GM23338 (cell line): ENCODE measurements at regions not wholly inside any gene's neighbourhood (a gene's known extent, or its start where the extent isn't known, plus 50 kb on each side); places are given as distances from the start of the nearest gene placed in this dataset.

Experiments used
- ATAC-seq: fragments of 200-7000 bp; cut with Tn5 transposase; 3 replicates; pipeline ENCODE4 v1.9.1; 2020
- DNase-seq: peaks from one replicate; pipeline ENCODE4 v3.0.0-alpha.2; 2015; ENCODE audit warnings: low spot score
- H2AFZ ChIP-seq: fragments of 200-600 bp; sonication (generic); 2 replicates; pipeline ENCODE4 v1.8.0; 2016; ENCODE audit warnings: antibody characterized with exemption, mild to moderate bottlenecking, moderate library complexity
- H3F3A ChIP-seq: fragments of 200-600 bp; sonication (generic); replicated peaks from 2 replicates; pipeline ENCODE4 v1.8.0; 2017; ENCODE audit warnings: antibody characterized with exemption, mixed run types, low read depth
- H3K27ac ChIP-seq: fragments of 200-600 bp; sonication (generic); 2 replicates; pipeline ENCODE4 v1.6.1; 2016; ENCODE audit warnings: low read depth
- H3K27me3 ChIP-seq: fragments of 200-600 bp; sonication (generic); 2 replicates; pipeline ENCODE4 v1.8.0; 2016; ENCODE audit warnings: mild to moderate bottlenecking, mixed run types, moderate library complexity; ENCODE audit not compliant: insufficient read depth
- H3K36me3 ChIP-seq: fragments of 200-600 bp; sonication (generic); 2 replicates; pipeline ENCODE4 v1.8.0; 2016; ENCODE audit warnings: mild to moderate bottlenecking; ENCODE audit not compliant: insufficient read depth
- H3K4me1 ChIP-seq: fragments of 200-600 bp; sonication (generic); 2 replicates; pipeline ENCODE4 v1.8.0; 2016; ENCODE audit warnings: mild to moderate bottlenecking, moderate library complexity; ENCODE audit not compliant: insufficient read depth
- H3K4me2 ChIP-seq: fragments of 200-600 bp; sonication (generic); 2 replicates; pipeline ENCODE4 v1.7.1; 2017; ENCODE audit warnings: mixed run types
- H3K4me3 ChIP-seq: fragments of 200-600 bp; sonication (generic); 2 replicates; pipeline ENCODE4 v1.6.1; 2016; ENCODE audit warnings: mixed run types
- H3K79me2 ChIP-seq: fragments of 200-600 bp; sonication (generic); replicated peaks from 2 replicates; pipeline ENCODE4 v1.8.0; 2017; ENCODE audit warnings: mild to moderate bottlenecking; ENCODE audit not compliant: insufficient read depth
- H3K9me2 ChIP-seq: fragments of 200-600 bp; sonication (generic); 2 replicates; pipeline ENCODE4 v1.8.0; 2017; ENCODE audit not compliant: insufficient read depth
- H4K20me1 ChIP-seq: fragments of 200-600 bp; sonication (generic); replicated peaks from 2 replicates; pipeline ENCODE4 v1.8.0; 2017; ENCODE audit warnings: mild to moderate bottlenecking; ENCODE audit not compliant: insufficient read depth
- H3K27ac Mint-ChIP-seq: 2 replicates; pipeline ENCODE4 v1.8.0; 2020; ENCODE audit warnings: inconsistent platforms, mild to moderate bottlenecking, moderate library complexity, mixed read lengths
- H3K27me3 Mint-ChIP-seq: 3 replicates; pipeline ENCODE4 v1.8.0; 2022; ENCODE audit warnings: low read depth, mild to moderate bottlenecking, moderate library complexity, mixed read lengths, inconsistent platforms; ENCODE audit not compliant: insufficient read depth, poor library complexity
- H3K36me3 Mint-ChIP-seq: 3 replicates; pipeline ENCODE4 v1.8.0; 2021; ENCODE audit warnings: low read depth, mild to moderate bottlenecking, inconsistent platforms, moderate library complexity, mixed read lengths
- H3K4me1 Mint-ChIP-seq: 3 replicates; pipeline ENCODE4 v1.8.0; 2020; ENCODE audit warnings: mild to moderate bottlenecking, inconsistent platforms, mixed read lengths
- H3K4me3 Mint-ChIP-seq: 3 replicates; pipeline ENCODE4 v1.8.0; 2021; ENCODE audit warnings: moderate library complexity, mild to moderate bottlenecking, inconsistent platforms, mixed read lengths
- H3K9me3 Mint-ChIP-seq: 3 replicates; pipeline ENCODE4 v1.8.0; 2020; ENCODE audit warnings: moderate library complexity, mild to moderate bottlenecking, inconsistent platforms, mixed read lengths
- CREB1 ChIP-seq: fragments of 250-450 bp; sonication (Bioruptor Pico); IDR thresholded peaks from 2 replicates; pipeline ENCODE4 v1.5.0; 2020; ENCODE audit warnings: low read depth, mild to moderate bottlenecking, moderate library complexity
- EZH2 ChIP-seq: fragments of 200-600 bp; sonication (generic); IDR thresholded peaks from one replicate; pipeline ENCODE4 v1.8.0; 2017; ENCODE audit warnings: antibody characterized with exemption, mild to moderate bottlenecking, low read depth; ENCODE audit not compliant: unreplicated experiment
- EZH2phosphoT487 ChIP-seq: fragments of 200-600 bp; sonication (generic); IDR thresholded peaks from one replicate; pipeline ENCODE4 v1.8.1; 2018; ENCODE audit warnings: antibody characterized with exemption; ENCODE audit not compliant: unreplicated experiment
- JUNB ChIP-seq: IDR thresholded peaks from one replicate; pipeline ENCODE4 v1.6.1; 2016; ENCODE audit warnings: antibody characterized with exemption; ENCODE audit not compliant: unreplicated experiment
- NANOG ChIP-seq: IDR thresholded peaks from 2 replicates; pipeline ENCODE4 v1.6.1; 2016; ENCODE audit warnings: antibody characterized with exemption, borderline replicate concordance
- POLR2AphosphoS5 ChIP-seq: IDR thresholded peaks from 2 replicates; pipeline ENCODE4 v1.6.1; 2016; ENCODE audit warnings: antibody characterized with exemption, low read depth
- REST ChIP-seq: IDR thresholded peaks from one replicate; pipeline ENCODE4 v1.6.1; 2018; ENCODE audit warnings: antibody characterized with exemption; ENCODE audit not compliant: unreplicated experiment
- STAT1 ChIP-seq: IDR thresholded peaks from one replicate; pipeline ENCODE4 v1.6.1; 2016; ENCODE audit warnings: antibody characterized with exemption; ENCODE audit not compliant: unreplicated experiment
- ZNF114 ChIP-seq: fragments of 250-450 bp; sonication (Bioruptor Pico); IDR thresholded peaks from 2 replicates; pipeline ENCODE4 v1.5.0; 2020; ENCODE audit warnings: mild to moderate bottlenecking, moderate library complexity
- ZNF331 ChIP-seq: fragments of 250-450 bp; sonication (Bioruptor Pico); IDR thresholded peaks from 2 replicates; pipeline ENCODE4 v1.5.0; 2020; ENCODE audit warnings: low read depth, mild to moderate bottlenecking, moderate library complexity
- TF ChIP-seq, protein P1 (sequence below), 2 experiments: fragments of 200-600 bp in 1 of 2; sonication (generic) in 1 of 2; conservative IDR thresholded peaks; 2 replicates each; pipeline versions ENCODE4 v1.5.1 to v1.6.1; 2016 to 2017; ENCODE audit warnings: antibody characterized with exemption in 2 of 2, low read depth in 2 of 2, mild to moderate bottlenecking in 2 of 2, moderate library complexity in 1 of 2
- TF ChIP-seq, protein P2 (sequence below): IDR thresholded peaks from 2 replicates; pipeline ENCODE4 v1.6.1; 2016; ENCODE audit warnings: antibody characterized with exemption
- TF ChIP-seq, protein P3 (sequence below): fragments of 250-450 bp; sonication (Bioruptor Pico); IDR thresholded peaks from 2 replicates; pipeline ENCODE4 v1.5.0; 2020; ENCODE audit warnings: mild to moderate bottlenecking, moderate library complexity

DNA sequence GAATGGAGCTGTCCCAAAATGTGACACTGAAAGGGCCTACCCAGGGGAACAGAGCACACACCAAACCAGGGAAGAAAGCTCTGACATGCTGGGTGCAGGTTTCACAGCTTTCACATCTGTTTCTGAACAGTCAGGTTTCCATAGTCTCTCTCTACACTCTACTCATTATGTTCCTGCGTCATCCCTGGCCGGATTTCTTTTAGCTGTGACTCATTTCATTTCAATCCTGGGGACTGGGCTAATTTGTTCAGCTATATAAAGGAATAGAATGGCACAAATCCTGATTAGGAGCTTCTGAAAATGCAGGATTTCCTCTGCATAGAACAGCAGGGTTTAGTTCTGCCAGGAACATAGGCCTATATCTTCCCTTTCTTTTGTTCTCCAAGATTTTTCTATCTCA, 649.8 kb downstream of the RPS29 start:
- H3K27ac ChIP-seq = no peak overlapping the region
- H3K4me3 Mint-ChIP-seq = no peak overlapping the region
- no peak overlapping the region for H3K27ac Mint-ChIP-seq
- no peak overlapping the region for H3K4me3 ChIP-seq
- H3F3A ChIP-seq = no peaks in the 10 kb centered on the region
- H3K9me2 ChIP-seq = 0 out of 2 replicates have a peak, but pooled peaks cover 2% of the 10 kb centered on the region
- DNase-seq = no peak
- no peaks in the 10 kb centered on the region for H3K4me1 ChIP-seq
- no peaks in the 10 kb centered on the region for H4K20me1 ChIP-seq
- ATAC-seq = no peak
- H3K4me1 Mint-ChIP-seq = no peaks in the 10 kb centered on the region
- TF ChIP-seq POLR2AphosphoS5 = no peak
- TF ChIP-seq ZNF331 = no peak
- no peak for TF ChIP-seq EZH2
- no peak for TF ChIP-seq JUNB
- TF ChIP-seq, protein P1, sequence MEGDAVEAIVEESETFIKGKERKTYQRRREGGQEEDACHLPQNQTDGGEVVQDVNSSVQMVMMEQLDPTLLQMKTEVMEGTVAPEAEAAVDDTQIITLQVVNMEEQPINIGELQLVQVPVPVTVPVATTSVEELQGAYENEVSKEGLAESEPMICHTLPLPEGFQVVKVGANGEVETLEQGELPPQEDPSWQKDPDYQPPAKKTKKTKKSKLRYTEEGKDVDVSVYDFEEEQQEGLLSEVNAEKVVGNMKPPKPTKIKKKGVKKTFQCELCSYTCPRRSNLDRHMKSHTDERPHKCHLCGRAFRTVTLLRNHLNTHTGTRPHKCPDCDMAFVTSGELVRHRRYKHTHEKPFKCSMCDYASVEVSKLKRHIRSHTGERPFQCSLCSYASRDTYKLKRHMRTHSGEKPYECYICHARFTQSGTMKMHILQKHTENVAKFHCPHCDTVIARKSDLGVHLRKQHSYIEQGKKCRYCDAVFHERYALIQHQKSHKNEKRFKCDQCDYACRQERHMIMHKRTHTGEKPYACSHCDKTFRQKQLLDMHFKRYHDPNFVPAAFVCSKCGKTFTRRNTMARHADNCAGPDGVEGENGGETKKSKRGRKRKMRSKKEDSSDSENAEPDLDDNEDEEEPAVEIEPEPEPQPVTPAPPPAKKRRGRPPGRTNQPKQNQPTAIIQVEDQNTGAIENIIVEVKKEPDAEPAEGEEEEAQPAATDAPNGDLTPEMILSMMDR (conservative IDR thresholded peaks at IDR 0.05; ENCODE audit: low read depth in 2 of 2) = no peak
- TF ChIP-seq NANOG = no peak
- no peak for TF ChIP-seq EZH2phosphoT487
- no peak for TF ChIP-seq CREB1 (CRISPR knock-in tag)
- no peak for TF ChIP-seq ZNF114 (CRISPR knock-in tag)
- TF ChIP-seq STAT1 = no peak
- no peak for TF ChIP-seq REST
- TF ChIP-seq, protein P2, sequence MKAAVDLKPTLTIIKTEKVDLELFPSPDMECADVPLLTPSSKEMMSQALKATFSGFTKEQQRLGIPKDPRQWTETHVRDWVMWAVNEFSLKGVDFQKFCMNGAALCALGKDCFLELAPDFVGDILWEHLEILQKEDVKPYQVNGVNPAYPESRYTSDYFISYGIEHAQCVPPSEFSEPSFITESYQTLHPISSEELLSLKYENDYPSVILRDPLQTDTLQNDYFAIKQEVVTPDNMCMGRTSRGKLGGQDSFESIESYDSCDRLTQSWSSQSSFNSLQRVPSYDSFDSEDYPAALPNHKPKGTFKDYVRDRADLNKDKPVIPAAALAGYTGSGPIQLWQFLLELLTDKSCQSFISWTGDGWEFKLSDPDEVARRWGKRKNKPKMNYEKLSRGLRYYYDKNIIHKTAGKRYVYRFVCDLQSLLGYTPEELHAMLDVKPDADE = no peak
- TF ChIP-seq, protein P3, sequence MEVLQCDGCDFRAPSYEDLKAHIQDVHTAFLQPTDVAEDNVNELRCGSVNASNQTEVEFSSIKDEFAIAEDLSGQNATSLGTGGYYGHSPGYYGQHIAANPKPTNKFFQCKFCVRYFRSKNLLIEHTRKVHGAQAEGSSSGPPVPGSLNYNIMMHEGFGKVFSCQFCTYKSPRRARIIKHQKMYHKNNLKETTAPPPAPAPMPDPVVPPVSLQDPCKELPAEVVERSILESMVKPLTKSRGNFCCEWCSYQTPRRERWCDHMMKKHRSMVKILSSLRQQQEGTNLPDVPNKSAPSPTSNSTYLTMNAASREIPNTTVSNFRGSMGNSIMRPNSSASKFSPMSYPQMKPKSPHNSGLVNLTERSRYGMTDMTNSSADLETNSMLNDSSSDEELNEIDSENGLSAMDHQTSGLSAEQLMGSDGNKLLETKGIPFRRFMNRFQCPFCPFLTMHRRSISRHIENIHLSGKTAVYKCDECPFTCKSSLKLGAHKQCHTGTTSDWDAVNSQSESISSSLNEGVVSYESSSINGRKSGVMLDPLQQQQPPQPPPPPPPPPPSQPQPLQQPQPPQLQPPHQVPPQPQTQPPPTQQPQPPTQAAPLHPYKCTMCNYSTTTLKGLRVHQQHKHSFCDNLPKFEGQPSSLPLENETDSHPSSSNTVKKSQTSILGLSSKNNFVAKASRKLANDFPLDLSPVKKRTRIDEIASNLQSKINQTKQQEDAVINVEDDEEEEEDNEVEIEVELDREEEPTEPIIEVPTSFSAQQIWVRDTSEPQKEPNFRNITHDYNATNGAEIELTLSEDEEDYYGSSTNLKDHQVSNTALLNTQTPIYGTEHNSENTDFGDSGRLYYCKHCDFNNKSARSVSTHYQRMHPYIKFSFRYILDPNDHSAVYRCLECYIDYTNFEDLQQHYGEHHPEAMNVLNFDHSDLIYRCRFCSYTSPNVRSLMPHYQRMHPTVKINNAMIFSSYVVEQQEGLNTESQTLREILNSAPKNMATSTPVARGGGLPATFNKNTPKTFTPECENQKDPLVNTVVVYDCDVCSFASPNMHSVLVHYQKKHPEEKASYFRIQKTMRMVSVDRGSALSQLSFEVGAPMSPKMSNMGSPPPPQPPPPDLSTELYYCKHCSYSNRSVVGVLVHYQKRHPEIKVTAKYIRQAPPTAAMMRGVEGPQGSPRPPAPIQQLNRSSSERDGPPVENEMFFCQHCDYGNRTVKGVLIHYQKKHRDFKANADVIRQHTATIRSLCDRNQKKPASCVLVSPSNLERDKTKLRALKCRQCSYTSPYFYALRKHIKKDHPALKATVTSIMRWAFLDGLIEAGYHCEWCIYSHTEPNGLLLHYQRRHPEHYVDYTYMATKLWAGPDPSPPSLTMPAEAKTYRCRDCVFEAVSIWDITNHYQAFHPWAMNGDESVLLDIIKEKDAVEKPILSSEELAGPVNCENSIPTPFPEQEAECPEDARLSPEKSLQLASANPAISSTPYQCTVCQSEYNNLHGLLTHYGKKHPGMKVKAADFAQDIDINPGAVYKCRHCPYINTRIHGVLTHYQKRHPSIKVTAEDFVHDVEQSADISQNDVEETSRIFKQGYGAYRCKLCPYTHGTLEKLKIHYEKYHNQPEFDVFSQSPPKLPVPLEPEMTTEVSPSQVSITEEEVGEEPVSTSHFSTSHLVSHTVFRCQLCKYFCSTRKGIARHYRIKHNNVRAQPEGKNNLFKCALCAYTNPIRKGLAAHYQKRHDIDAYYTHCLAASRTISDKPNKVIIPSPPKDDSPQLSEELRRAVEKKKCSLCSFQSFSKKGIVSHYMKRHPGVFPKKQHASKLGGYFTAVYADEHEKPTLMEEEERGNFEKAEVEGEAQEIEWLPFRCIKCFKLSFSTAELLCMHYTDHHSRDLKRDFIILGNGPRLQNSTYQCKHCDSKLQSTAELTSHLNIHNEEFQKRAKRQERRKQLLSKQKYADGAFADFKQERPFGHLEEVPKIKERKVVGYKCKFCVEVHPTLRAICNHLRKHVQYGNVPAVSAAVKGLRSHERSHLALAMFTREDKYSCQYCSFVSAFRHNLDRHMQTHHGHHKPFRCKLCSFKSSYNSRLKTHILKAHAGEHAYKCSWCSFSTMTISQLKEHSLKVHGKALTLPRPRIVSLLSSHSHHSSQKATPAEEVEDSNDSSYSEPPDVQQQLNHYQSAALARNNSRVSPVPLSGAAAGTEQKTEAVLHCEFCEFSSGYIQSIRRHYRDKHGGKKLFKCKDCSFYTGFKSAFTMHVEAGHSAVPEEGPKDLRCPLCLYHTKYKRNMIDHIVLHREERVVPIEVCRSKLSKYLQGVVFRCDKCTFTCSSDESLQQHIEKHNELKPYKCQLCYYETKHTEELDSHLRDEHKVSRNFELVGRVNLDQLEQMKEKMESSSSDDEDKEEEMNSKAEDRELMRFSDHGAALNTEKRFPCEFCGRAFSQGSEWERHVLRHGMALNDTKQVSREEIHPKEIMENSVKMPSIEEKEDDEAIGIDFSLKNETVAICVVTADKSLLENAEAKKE (CRISPR knock-in tag) = no peak
- H3K36me3 ChIP-seq = no peaks in the 10 kb centered on the region
- no peaks in the 10 kb centered on the region for H3K27me3 Mint-ChIP-seq
- no peaks in the 10 kb centered on the region for H3K27me3 ChIP-seq
- H3K9me3 Mint-ChIP-seq = no peaks in the 10 kb centered on the region
- H3K4me2 ChIP-seq = no peak overlapping the region
- no peaks in the 10 kb centered on the region for H3K36me3 Mint-ChIP-seq
- no peaks in the 10 kb centered on the region for H3K79me2 ChIP-seq
- H2AFZ ChIP-seq = no peak overlapping the region
